Adrenal gland (tissue), 9 donors: ENCODE measurements at regions not wholly inside any gene's neighbourhood (a gene's known extent, or its start where the extent isn't known, plus 50 kb on each side); places are given as distances from the start of the nearest gene placed in this dataset.

ENCODE experiments used
- DNase-seq, 7 donors: peaks; one replicate each; pipeline ENCODE4 v3.0.0-alpha.2; 2019 to 2020
- H3K27ac ChIP-seq, 5 donors: fragments of 200-600 bp; sonication (generic) in 4 of 5; 1 replicate in 3 of 5; 2 replicates in 2 of 5; pipeline versions ENCODE4 v1.5.1 to v1.8.0; 2016 to 2020; ENCODE audit warnings: mild to moderate bottlenecking in 1 of 5
- H3K27me3 ChIP-seq: fragments of 200-600 bp; 2 replicates; pipeline ENCODE4 v1.8.0; 2021
- H3K36me3 ChIP-seq, 2 donors: fragments of 200-600 bp; replicated peaks in 1 of 2; 1 replicate in 1 of 2; 2 replicates in 1 of 2; pipeline versions ENCODE4 v1.5.1 to v1.8.0; 2018 to 2022
- H3K4me1 ChIP-seq, 2 donors: fragments of 200-600 bp; replicated peaks in 1 of 2; 1 replicate in 1 of 2; 2 replicates in 1 of 2; pipeline versions ENCODE4 v1.5.1 to v1.8.0; 2018 to 2021
- H3K4me3 ChIP-seq, 4 donors: fragments of 200-600 bp; sonication (generic) in 3 of 4; one replicate each; pipeline ENCODE4 v1.5.1; 2016 to 2018
- H3K9me3 ChIP-seq, 3 donors: fragments of 200-600 bp; sonication (generic) in 1 of 3; replicated peaks in 1 of 3; 1 replicate in 2 of 3; 2 replicates in 1 of 3; pipeline versions ENCODE4 v1.5.1 to v1.8.0; 2016 to 2021
- POLR2A ChIP-seq, 2 donors: fragments of 450-650 bp; IDR thresholded peaks; one replicate each; pipeline ENCODE4 v1.6.1; 2017; ENCODE audit warnings: antibody characterized with exemption in 2 of 2, mild to moderate bottlenecking in 2 of 2, moderate library complexity in 1 of 2
- WGBS, 4 donors: extraction: QIAGEN DNeasy Blood & Tissue Kit in 2 of 4; methylation state at CpG; one replicate each; pipeline versions ENCODE4 v1.1.5 to v1.1.7; 2013 to 2017; 5-methylcytosine and 5-hydroxymethylcytosine counted together
- intact Hi-C, 2 donors: fragments of 100-400 bp; cut with DNase I; formaldehyde crosslinking; loops; one replicate each; pipeline versions ENCODE4 v1.14.1 to v1.15.0; 2022 to 2023
- TF ChIP-seq, protein P1 (sequence below), 6 experiments: fragments of 450-650 bp in 4 of 6; fragments of 200-600 bp in 2 of 6; sonication (generic) in 1 of 6; IDR thresholded peaks; 1 replicate in 5 of 6; 2 replicates in 1 of 6; pipeline versions ENCODE4 v1.5.1 to v1.8.0; 2016 to 2021; ENCODE audit warnings: antibody characterized with exemption in 6 of 6, mild to moderate bottlenecking in 2 of 6, moderate library complexity in 1 of 6
- donor health status: healthy with polysubstance abuse.
- donor health status: Bipolar disorder and iron deficiency.
- donor health status: DM: yes; HTN: yes; CAD: no.
- donor health status: DM: no; HTN: no; CAD: no.
- donor health status: DM: no; HTN: no; CAD: no.

GRCh38 chr6:40336296-40336695, 250.9 kb downstream of the LRFN2 start:
- Histone ChIP-seq H3K4me3 (no peak overlapping the region), H3K27me3 (peaks cover 4% of the 10 kb centered on the region), H3K4me1 (no peaks in the 10 kb centered on the region), H3K27ac (no peak overlapping the region), H3K9me3 (no peaks in the 10 kb centered on the region), H3K36me3 (no peaks in the 10 kb centered on the region)
- TF ChIP-seq, protein P1, sequence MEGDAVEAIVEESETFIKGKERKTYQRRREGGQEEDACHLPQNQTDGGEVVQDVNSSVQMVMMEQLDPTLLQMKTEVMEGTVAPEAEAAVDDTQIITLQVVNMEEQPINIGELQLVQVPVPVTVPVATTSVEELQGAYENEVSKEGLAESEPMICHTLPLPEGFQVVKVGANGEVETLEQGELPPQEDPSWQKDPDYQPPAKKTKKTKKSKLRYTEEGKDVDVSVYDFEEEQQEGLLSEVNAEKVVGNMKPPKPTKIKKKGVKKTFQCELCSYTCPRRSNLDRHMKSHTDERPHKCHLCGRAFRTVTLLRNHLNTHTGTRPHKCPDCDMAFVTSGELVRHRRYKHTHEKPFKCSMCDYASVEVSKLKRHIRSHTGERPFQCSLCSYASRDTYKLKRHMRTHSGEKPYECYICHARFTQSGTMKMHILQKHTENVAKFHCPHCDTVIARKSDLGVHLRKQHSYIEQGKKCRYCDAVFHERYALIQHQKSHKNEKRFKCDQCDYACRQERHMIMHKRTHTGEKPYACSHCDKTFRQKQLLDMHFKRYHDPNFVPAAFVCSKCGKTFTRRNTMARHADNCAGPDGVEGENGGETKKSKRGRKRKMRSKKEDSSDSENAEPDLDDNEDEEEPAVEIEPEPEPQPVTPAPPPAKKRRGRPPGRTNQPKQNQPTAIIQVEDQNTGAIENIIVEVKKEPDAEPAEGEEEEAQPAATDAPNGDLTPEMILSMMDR (IDR thresholded peaks at IDR 0.05), result no peak
- TF ChIP-seq POLR2A (IDR thresholded peaks at IDR 0.05), result no peak
- intact Hi-C loops, result no loop called here
- DNase-seq, result no peak
- 81 to 100% (median 88%) methylated on average over 1 of the region's 1 CpG for WGBS, 4 donors

- intact Hi-C loops, result no loop called here
- TF ChIP-seq POLR2A (IDR thresholded peaks at IDR 0.05), result no peak
- TF ChIP-seq, protein P1 (IDR thresholded peaks at IDR 0.05), result no peak
- no peaks in the 10 kb centered on the region for H3K9me3 ChIP-seq
- H3K4me1 ChIP-seq, result no peaks in the 10 kb centered on the region
- no peak for DNase-seq
- H3K27ac ChIP-seq, result no peak overlapping the region
- H3K36me3 ChIP-seq, result no peaks in the 10 kb centered on the region
- 55 to 75% (median 72%) methylated on average over 5 of the region's 5 CpGs for WGBS, 4 donors
- no peak overlapping the region for H3K4me3 ChIP-seq
- H3K27me3 ChIP-seq, result peaks cover 4% of the 10 kb centered on the region
Observed at GRCh38 chr6:40334496-40335270, 252.5 kb downstream of the LRFN2 start.

DNA sequence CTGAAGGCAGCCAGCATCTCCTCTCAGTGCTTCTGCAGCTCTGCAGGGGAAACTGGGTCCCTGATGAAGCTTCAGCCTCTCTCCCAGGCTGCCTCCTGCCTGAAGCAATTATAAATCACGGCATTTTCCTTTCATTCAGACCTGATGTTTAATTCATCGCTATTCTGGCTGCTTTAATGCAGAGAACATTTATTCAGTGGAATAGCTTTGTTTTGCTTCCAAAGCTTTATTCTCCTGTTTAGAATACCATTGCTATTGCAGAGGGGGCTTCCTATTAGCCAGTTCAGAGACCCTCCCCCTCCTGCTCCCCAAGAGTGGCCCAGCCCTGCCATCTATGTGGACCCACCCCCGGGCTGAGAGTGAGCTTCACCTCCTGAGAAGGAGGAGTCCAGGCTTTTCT, 255.6 kb downstream of the LRFN2 start:
- Histone ChIP-seq H3K9me3 (no peaks in the 10 kb centered on the region), H3K36me3 (no peaks in the 10 kb centered on the region), H3K4me3 (no peak overlapping the region), H3K4me1 (no peaks in the 10 kb centered on the region), H3K27me3 (peaks cover 12% of the 10 kb centered on the region), H3K27ac (no peak overlapping the region)
- intact Hi-C loops, result no loop called here
- TF ChIP-seq POLR2A (IDR thresholded peaks at IDR 0.05), result no peak
- TF ChIP-seq, protein P1 (IDR thresholded peaks at IDR 0.05), result no peak
- DNase-seq, result no peak
- 63 to 85% (median 81%) methylated on average over 2 to 3 of the region's 3 CpGs for WGBS, 4 donors

- no peak for DNase-seq
- H3K4me3 ChIP-seq, result no peak overlapping the region
- no peaks in the 10 kb centered on the region for H3K36me3 ChIP-seq
- H3K27me3 ChIP-seq, result peaks cover 12% of the 10 kb centered on the region
- 50 to 84% (median 61%) methylated on average over 3 to 4 of the region's 4 CpGs for WGBS, 4 donors
- no peaks in the 10 kb centered on the region for H3K4me1 ChIP-seq
- no peaks in the 10 kb centered on the region for H3K9me3 ChIP-seq
- TF ChIP-seq, protein P1 (IDR thresholded peaks at IDR 0.05), result no peak
- TF ChIP-seq POLR2A (IDR thresholded peaks at IDR 0.05), result no peak
- intact Hi-C loops, result no loop called here
- no peak overlapping the region for H3K27ac ChIP-seq
Observed at GRCh38 chr6:40330301-40330721, 256.9 kb downstream of the LRFN2 start.
